ENCODE measurements at regions not wholly inside any gene's neighbourhood (a gene's known extent, or its start where the extent isn't known, plus 50 kb on each side); places are given as distances from the start of the nearest gene placed in this dataset.

DNA sequence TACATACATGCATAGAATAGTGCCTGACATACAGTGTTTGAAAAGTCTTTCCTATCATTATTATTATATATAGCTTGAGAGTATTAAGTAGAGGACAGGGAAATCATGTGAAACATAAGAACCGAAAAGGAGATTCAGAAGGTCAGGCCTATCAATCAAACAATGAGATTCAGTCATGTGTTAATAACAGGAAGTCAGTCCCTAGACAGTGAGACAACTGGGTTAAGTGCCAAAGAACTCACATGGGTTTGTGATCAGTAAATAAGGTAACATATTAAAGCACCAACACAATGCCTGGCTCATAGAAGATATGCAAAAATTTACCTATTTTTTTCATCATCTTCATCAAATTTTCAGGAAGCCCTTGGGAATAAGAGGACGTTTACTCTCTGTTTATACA, 174.3 kb upstream of the FAT3 start:
- TF ChIP-seq, protein P1, sequence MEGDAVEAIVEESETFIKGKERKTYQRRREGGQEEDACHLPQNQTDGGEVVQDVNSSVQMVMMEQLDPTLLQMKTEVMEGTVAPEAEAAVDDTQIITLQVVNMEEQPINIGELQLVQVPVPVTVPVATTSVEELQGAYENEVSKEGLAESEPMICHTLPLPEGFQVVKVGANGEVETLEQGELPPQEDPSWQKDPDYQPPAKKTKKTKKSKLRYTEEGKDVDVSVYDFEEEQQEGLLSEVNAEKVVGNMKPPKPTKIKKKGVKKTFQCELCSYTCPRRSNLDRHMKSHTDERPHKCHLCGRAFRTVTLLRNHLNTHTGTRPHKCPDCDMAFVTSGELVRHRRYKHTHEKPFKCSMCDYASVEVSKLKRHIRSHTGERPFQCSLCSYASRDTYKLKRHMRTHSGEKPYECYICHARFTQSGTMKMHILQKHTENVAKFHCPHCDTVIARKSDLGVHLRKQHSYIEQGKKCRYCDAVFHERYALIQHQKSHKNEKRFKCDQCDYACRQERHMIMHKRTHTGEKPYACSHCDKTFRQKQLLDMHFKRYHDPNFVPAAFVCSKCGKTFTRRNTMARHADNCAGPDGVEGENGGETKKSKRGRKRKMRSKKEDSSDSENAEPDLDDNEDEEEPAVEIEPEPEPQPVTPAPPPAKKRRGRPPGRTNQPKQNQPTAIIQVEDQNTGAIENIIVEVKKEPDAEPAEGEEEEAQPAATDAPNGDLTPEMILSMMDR (IDR thresholded peaks at IDR 0.05): no peak
- no peak for TF ChIP-seq EZH2 (IDR thresholded peaks at IDR 0.05; ENCODE audit: borderline replicate concordance, insufficient read depth, low read depth, low read length, poor library complexity, severe bottlenecking)
